Suprapubic skin (tissue), 4 donors: ENCODE measurements at regions not wholly inside any gene's neighbourhood (a gene's known extent, or its start where the extent isn't known, plus 50 kb on each side); places are given as distances from the start of the nearest gene placed in this dataset.

Experiments
- DNase-seq, 2 donors: peaks; one replicate each; pipeline ENCODE4 v3.0.0-alpha.2; 2019; ENCODE audit warnings: low spot score in 2 of 2
- H3K27ac ChIP-seq: fragments of 200-600 bp; sonication (generic); one replicate; pipeline ENCODE4 v1.5.1; 2019
- H3K27me3 ChIP-seq: fragments of 200-600 bp; sonication (generic); one replicate; pipeline ENCODE4 v1.5.1; 2019
- H3K36me3 ChIP-seq: fragments of 200-600 bp; sonication (generic); one replicate; pipeline ENCODE4 v1.5.1; 2019
- H3K4me1 ChIP-seq: fragments of 200-600 bp; sonication (generic); one replicate; pipeline ENCODE4 v1.5.1; 2019
- H3K4me3 ChIP-seq: fragments of 200-600 bp; sonication (generic); one replicate; pipeline ENCODE4 v1.5.1; 2019; ENCODE audit warnings: mild to moderate bottlenecking
- H3K9me3 ChIP-seq: fragments of 200-600 bp; sonication (generic); one replicate; pipeline ENCODE4 v1.5.1; 2019
- EP300 ChIP-seq: sonication (generic); formaldehyde crosslinking; IDR thresholded peaks from one replicate; pipeline ENCODE4 v1.6.1; 2017; ENCODE audit warnings: antibody characterized with exemption
- POLR2A ChIP-seq, 2 donors: fragments of 450-650 bp; IDR thresholded peaks; one replicate each; pipeline ENCODE4 v1.6.1; 2017; ENCODE audit warnings: antibody characterized with exemption in 2 of 2, mild to moderate bottlenecking in 2 of 2, moderate library complexity in 2 of 2
- POLR2AphosphoS5 ChIP-seq, 3 donors: sonication (generic); formaldehyde crosslinking; IDR thresholded peaks; one replicate each; pipeline ENCODE4 v1.6.1; 2017; ENCODE audit warnings: antibody characterized with exemption in 3 of 3
- WGBS: methylation state at CpG from one replicate; pipeline ENCODE4 v1.1.5; 2018; 5-methylcytosine and 5-hydroxymethylcytosine counted together
- TF ChIP-seq, protein P1 (sequence below), 2 donors: fragments of 200-600 bp in 1 of 2; fragments of 450-650 bp in 1 of 2; sonication (generic) in 1 of 2; IDR thresholded peaks; one replicate each; pipeline ENCODE4 v1.5.1; 2016 to 2019; ENCODE audit warnings: antibody characterized with exemption in 2 of 2, mild to moderate bottlenecking in 1 of 2, moderate library complexity in 1 of 2

DNA sequence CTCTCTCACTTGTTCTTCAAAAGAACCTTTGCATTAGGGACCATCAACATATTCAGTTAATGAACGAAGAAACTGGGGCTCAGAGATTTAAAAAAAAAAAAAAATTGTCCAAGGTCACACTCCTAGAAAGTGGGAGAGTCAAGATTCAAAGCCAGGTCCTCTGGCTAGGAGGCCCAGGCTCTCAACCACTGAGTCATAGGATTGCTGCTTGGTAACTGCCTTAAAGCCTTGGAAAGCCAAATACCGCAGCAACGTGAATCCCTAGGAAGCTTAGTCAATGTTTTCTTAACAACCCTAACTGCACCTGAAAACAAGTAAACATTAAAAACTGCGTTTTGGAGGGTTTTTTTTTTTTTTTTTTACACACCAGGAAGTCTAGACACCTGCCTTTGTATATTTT is 156.8 kb downstream of the WNT5A start:
- Histone ChIP-seq H3K4me1 (no peaks in the 10 kb centered on the region), H3K9me3 (no peaks in the 10 kb centered on the region), H3K27me3 (no peaks in the 10 kb centered on the region), H3K4me3 (no peak overlapping the region), H3K36me3 (no peaks in the 10 kb centered on the region), H3K27ac (no peak overlapping the region)
- 33% methylated on average over 4 of the region's 4 CpGs for WGBS
- TF ChIP-seq EP300 (no peak), POLR2A (IDR thresholded peaks at IDR 0.05) (no peak), POLR2AphosphoS5 (IDR thresholded peaks at IDR 0.05) (no peak)
- TF ChIP-seq, protein P1, sequence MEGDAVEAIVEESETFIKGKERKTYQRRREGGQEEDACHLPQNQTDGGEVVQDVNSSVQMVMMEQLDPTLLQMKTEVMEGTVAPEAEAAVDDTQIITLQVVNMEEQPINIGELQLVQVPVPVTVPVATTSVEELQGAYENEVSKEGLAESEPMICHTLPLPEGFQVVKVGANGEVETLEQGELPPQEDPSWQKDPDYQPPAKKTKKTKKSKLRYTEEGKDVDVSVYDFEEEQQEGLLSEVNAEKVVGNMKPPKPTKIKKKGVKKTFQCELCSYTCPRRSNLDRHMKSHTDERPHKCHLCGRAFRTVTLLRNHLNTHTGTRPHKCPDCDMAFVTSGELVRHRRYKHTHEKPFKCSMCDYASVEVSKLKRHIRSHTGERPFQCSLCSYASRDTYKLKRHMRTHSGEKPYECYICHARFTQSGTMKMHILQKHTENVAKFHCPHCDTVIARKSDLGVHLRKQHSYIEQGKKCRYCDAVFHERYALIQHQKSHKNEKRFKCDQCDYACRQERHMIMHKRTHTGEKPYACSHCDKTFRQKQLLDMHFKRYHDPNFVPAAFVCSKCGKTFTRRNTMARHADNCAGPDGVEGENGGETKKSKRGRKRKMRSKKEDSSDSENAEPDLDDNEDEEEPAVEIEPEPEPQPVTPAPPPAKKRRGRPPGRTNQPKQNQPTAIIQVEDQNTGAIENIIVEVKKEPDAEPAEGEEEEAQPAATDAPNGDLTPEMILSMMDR (IDR thresholded peaks at IDR 0.05): no peak
- no peak for DNase-seq

DNA sequence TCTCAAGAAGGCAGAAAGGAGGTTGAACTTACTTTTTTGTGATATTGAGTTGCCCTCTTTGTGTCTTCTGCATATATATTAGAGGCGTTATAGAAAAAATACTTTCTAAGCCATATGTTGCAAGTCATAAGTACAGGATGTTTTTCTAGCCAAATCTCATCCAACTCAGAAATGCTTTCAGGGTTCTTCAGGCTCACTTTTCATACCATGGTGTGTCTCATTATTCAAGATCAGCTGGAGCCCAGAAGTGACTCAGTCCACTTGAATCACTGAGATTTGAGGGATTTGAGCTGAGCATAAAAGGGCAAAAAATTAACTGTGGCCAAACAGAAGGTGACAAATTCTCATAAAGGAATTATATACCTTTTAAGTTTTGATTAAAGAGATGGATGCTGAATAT is 157.3 kb downstream of the WNT5A start:
- Histone ChIP-seq H3K4me3 (no peak overlapping the region), H3K9me3 (no peaks in the 10 kb centered on the region), H3K27me3 (no peaks in the 10 kb centered on the region), H3K4me1 (no peaks in the 10 kb centered on the region), H3K27ac (no peak overlapping the region), H3K36me3 (no peaks in the 10 kb centered on the region)
- DNase-seq: no peak
- WGBS: 74% methylated on average over 1 of the region's 1 CpG
- TF ChIP-seq EP300 (no peak), POLR2A (IDR thresholded peaks at IDR 0.05) (no peak), POLR2AphosphoS5 (IDR thresholded peaks at IDR 0.05) (no peak)
- TF ChIP-seq, protein P1 (IDR thresholded peaks at IDR 0.05): no peak

DNA sequence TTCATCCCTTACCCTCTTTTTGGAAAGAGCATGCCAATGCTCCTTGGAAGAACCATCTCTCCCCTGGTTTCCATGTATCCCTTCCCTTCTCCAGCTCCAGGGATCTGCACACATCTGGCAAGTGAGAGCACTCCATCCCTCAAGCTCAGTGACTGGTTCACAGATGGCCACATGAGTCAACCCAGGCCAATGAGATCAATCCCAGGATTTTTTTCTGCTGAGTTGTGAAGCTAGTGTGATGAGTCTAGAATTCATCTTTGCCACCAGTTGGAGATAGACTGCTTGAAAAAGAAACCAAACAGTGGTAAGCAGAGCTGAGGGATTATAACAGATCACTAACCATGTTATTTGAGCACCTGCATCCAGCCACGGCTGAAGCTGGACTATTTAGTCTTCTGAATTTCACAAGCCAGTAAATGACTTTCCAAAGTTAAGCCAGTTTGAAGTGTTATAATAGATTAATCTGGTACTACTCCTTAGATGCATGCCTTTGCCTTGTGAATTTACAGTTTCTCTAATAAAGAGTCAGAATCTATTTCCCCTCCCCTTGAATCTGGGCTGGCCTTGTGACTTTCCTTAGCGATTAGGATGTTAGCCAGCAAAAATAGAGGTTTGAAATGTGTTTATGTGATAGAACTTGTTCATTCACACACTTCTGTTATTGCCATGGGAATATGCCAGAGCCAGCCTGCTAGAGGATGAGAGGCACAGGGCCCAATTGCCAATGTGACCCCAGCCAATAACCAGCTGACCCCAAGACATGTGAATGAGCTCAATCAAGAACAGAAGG is 159.8 kb downstream of the WNT5A start:
- Histone ChIP-seq H3K4me3 (no peak overlapping the region), H3K9me3 (no peaks in the 10 kb centered on the region), H3K27me3 (no peaks in the 10 kb centered on the region), H3K27ac (no peak overlapping the region), H3K36me3 (no peaks in the 10 kb centered on the region), H3K4me1 (no peaks in the 10 kb centered on the region)
- WGBS: 80% methylated on average over 2 of the region's 2 CpGs
- TF ChIP-seq, protein P1 (IDR thresholded peaks at IDR 0.05): no peak
- TF ChIP-seq POLR2AphosphoS5 (IDR thresholded peaks at IDR 0.05) (no peak), EP300 (no peak), POLR2A (IDR thresholded peaks at IDR 0.05) (no peak)
- DNase-seq: no peak

DNA sequence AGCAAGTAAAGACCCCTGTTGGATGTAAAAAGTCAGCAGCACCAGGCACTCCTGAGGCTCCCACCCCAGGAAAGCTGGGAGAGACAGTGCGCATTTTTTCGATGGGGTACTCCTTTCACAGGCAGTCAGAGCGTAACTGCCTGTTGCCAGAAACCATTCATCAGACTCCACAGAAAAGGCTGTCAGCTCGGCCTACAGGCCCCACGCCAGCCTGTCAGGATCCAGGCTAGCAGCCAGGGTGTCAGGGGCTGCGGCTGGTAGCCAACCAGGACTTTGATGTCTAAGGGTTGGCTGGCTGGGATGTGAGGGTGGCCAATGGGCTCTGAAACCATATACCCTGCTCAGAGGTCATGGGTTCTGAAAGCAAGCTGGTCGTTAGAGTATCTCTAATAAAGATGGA is 164.5 kb downstream of the WNT5A start:
- H3K27me3 ChIP-seq: no peaks in the 10 kb centered on the region
- TF ChIP-seq POLR2AphosphoS5 (IDR thresholded peaks at IDR 0.05) (no peak), EP300 (no peak), POLR2A (IDR thresholded peaks at IDR 0.05) (no peak)
- no peak overlapping the region for H3K27ac ChIP-seq
- no peaks in the 10 kb centered on the region for H3K9me3 ChIP-seq
- H3K4me1 ChIP-seq: no peaks in the 10 kb centered on the region
- no peak overlapping the region for H3K4me3 ChIP-seq
- H3K36me3 ChIP-seq: no peaks in the 10 kb centered on the region
- DNase-seq: no peak
- WGBS: 65% methylated on average over 7 of the region's 7 CpGs

DNA sequence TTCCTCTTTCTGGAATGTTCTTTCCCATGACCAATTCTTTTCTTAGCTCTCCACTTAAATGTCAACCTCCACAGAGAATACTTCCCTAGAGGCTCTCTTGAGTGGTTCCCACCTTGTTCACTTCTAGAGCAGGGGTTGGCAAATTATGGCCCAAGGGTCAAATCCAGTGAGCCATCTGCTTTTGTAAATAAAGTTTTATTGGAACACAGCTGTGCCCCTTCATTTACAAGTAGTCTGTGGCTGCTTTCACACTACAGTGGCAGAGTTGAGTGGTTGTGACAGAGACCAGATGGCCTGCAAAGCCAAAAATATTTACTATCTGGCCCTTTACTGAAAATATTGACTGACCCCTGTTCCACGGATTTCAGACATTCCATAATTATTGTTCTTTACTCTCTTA is 166.2 kb downstream of the WNT5A start:
- DNase-seq: no peak
- Histone ChIP-seq H3K27me3 (no peaks in the 10 kb centered on the region), H3K4me3 (no peak overlapping the region), H3K27ac (no peak overlapping the region), H3K4me1 (no peaks in the 10 kb centered on the region), H3K36me3 (no peaks in the 10 kb centered on the region), H3K9me3 (no peaks in the 10 kb centered on the region)
- TF ChIP-seq, protein P1 (IDR thresholded peaks at IDR 0.05): no peak
- TF ChIP-seq EP300 (no peak), POLR2A (IDR thresholded peaks at IDR 0.05) (no peak), POLR2AphosphoS5 (IDR thresholded peaks at IDR 0.05) (no peak)
- 85% methylated on average over 1 of the region's 1 CpG for WGBS
